GM18870 (cell line): ENCODE measurements at regions not wholly inside any gene's neighbourhood (a gene's known extent, or its start where the extent isn't known, plus 50 kb on each side); places are given as distances from the start of the nearest gene placed in this dataset.
A peak's percentile ranks its signal among the peaks of the same experiment; 100 is the strongest.

Experiments used
- ATAC-seq: cut with Tn5 transposase; IDR thresholded peaks from one replicate; pipeline ENCODE4 v1.9.1; 2021; ENCODE audit warnings: moderate library complexity; ENCODE audit not compliant: unreplicated experiment

DNA sequence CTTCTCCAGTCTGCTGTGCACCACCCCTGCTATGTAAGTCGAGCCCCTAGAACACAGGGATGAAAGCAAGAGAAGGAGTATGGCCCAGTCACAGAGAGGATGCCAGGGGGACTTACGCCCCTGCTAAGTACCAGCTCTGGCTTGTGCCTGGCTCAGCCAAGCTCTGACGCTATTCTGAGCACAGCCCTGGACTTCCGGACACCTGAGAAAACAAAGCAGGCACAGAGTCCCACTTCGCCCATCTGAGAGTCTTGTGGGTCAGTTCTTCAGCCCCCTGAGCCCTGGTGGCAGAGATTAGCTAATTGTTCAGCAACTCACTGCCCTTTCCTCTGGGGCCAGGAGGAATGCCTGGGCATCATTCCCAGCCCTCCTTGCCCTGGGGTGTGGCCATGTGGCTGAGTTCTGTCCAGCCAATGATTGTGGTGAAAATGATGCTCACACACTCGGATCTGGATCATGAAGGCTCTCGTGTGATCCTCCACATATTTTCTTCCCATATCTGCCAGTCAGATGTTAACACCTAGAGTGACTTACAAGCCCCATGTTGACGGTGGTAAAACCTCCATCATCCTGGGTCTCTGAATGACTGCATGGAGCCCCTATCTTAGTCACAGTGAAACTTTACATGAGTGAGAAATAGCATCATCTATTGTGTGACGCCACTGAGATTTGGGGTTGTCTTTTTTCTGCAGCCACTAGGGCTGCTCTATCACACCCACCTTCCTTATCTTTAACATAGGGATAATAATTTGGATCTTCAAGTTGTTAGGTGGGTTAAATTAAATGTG lies 105.7 kb downstream of the TPRA1 start:
- no peak for ATAC-seq

GRCh38 chr3:127483902-127484591 lies 106.5 kb downstream of the TPRA1 start:
- ATAC-seq = peak; percentile 88

- no peak for ATAC-seq
These were observed 107.4 kb downstream of the TPRA1 start for GRCh38 chr3:127483005-127483641.

- ATAC-seq = no peak
These were observed 108.1 kb downstream of the TPRA1 start for GRCh38 chr3:127482216-127483004.

DNA sequence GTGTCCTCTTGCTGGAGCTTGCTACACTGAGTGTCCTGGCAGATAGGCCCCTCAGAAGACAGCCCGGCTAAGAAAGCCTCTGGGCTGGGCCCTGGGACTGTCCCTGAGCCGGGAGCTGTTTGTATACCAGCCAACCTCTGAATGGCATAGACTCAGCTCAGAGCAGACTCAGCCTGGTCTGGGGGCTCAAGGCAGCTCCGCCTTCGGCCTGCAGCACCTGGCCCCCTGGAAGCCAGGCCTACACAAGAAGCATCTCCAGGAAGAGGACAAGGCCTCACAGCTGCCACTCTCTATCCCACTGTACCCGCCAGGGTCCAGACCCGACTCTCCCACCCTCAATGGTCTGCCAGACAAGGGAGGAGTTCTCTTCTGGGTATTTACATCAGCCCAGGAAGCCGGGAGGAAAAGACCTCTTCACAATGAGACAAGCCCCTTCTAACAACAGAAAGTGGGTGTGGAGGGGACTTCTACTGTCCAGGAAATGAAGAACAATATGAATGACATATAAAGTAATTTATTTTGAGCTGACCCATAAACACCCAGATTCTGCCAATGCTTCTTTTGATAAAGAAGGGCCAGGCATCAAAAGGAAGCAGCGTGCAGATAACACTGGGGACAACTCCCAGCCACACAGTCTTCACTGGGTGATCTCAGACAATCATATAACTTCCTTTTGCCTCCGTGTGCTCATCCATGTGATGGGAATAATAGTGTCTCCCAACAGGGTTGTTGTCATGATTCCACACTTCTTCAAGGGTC lies 110.2 kb downstream of the TPRA1 start:
- no peak for ATAC-seq

DNA sequence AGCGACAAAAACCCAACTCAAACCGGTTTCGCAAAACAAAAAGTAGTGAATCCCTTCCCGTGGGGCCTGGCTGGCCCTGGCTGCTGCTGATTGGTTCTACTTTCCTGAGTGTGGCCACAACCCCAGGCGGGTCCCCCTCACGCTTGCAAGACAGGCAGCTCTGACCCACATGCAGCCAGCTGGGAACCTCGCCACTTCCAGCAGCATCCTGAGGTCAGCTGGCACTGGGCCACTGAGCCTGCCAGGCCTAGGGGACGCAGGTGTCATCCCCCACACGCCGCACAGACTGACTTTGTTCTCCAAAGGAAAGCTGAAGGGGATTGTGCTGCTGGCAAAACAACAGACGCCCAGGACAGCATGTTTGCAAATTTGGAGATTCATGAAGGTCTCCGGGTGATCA lies 111.1 kb downstream of the TPRA1 start:
- ATAC-seq = no peak

GRCh38 chr3:127478922-127479321 lies 111.6 kb downstream of the TPRA1 start:
- no peak for ATAC-seq

GRCh38 chr3:127477396-127477795 lies 113.1 kb downstream of the TPRA1 start:
- ATAC-seq = no peak

- no peak for ATAC-seq
These were observed 113.6 kb downstream of the TPRA1 start for GRCh38 chr3:127476936-127477335.

GRCh38 chr3:127475975-127476705 lies 114.4 kb downstream of the TPRA1 start:
- ATAC-seq = no peak

- ATAC-seq = no peak
These were observed 115.1 kb downstream of the TPRA1 start for GRCh38 chr3:127475391-127475790.

DNA sequence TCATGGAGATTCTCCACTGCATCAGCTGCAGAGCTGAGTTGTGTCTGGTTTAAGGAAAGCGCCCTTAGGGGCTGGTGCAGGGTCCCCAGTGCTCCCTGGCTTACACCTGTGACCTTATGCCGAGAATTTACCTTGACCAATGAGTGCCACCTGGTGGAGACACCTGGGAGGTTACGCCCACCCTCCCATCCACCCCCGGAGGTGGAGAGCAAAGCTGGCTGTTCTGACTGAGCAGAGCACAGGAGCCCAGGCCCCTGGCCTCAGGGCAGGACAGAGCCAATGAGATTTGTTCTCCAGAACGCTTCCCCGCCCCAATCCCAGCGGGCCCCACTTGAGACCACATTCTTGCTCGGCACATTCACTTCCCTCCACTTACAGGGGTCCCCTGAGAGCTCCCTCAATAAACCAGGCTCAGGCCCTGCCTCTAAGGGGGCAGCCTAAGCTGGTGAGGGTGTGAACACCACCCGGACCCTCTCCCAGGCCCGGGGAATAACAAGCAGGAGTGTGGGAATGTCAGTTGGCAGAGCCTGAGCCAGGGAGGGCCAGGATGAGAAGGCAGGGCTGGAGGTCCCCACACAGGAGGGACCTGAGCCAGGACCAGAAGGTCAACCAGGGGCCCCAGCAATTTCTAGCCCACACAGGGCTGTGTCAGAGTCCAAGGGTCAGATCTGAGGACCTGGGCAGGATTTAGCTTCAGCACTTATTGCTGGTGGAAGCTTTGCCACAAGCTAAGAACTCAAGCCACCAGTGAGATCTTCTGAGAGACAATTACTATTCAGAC lies 117.1 kb downstream of the TPRA1 start:
- ATAC-seq = no peak

- ATAC-seq = no peak
These were observed 118.0 kb downstream of the TPRA1 start for GRCh38 chr3:127472506-127472905.

DNA sequence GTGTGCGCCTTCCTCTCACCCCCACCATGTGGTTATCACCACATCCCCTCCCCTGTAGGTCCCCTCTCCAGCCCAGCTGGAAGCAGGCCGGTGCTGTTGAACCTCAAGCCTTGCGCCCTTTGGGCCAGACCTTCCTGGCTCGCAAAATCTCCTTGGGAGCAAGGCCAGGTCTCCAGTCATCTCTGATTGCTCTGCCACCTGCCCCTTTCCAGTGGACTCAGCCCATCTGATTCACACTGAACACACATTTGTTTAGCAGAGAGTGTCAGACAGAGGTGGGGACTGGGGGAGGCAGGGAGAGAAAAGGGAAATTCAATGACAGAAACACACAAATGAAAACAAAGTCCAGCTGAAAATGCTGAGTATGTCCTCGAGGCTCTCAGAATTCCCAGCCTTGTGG lies 119.4 kb downstream of the TPRA1 start:
- no peak for ATAC-seq

DNA sequence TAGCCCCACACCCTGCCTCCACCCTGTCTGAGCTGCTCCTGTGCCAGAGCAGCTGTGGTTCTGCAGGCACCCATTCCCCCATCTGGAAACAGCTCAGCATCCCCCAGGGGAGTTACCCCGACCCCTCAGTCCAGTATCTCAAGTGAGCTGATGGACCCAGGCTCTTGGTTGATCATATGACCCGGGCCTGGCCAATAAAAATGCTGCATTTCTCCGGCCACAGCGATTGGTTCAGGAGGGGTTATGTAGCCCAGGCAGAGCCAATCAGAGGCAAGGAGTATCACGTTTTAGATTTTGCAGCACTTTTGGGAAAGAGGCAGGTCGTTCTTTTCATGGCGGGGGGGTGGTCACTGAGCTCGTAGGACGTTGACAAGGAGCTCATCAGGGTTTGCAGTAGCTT lies 120.8 kb downstream of the TPRA1 start:
- no peak for ATAC-seq

GRCh38 chr3:127467391-127467790 lies 123.1 kb downstream of the TPRA1 start:
- no peak for ATAC-seq

- no peak for ATAC-seq
These were observed 125.9 kb downstream of the TPRA1 start for GRCh38 chr3:127464642-127465041.

DNA sequence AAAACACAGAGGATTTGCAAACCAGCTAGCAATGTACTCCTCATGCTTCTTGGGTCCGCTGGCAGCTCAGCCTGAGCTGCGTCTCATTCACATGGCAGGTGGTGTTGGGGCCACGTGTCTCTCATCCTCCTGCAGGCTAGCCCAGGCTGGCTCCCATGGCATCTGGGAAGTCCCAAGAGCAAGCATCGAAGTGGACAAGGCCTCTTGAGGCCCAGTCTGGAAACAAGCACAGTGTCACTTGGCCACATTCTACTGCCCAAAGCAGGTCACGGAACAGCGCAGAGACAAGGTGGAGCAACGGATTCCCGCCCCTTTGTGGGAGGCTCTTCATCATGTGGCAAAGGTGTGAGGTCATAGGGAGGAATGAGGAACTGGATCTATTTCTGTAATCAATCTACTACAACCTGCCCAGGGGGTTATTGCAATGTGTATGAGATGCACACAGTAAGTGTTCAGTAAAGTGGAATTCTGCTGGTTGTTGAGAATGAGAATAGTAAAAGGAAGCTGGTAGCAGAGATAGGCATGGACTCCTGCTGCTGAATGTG lies 128.3 kb downstream of the TPRA1 start:
- ATAC-seq = no peak
